Endothelial cell of umbilical vein (primary cell): ENCODE measurements at regions not wholly inside any gene's neighbourhood (a gene's known extent, or its start where the extent isn't known, plus 50 kb on each side); places are given as distances from the start of the nearest gene placed in this dataset.

Experiments
- CTCF ChIP-seq, 2 donors: IDR thresholded peaks; 1 replicate in 1 of 2; 2 replicates in 1 of 2; pipeline ENCODE4 v1.5.1; 2011; ENCODE audit warnings: low read length in 2 of 2, mild to moderate bottlenecking in 2 of 2, moderate library complexity in 2 of 2, control low read depth in 1 of 2, inconsistent platforms in 1 of 2, low read depth in 1 of 2; ENCODE audit not compliant: insufficient read depth in 1 of 2; ENCODE audit errors: extremely low read depth in 1 of 2
- FOS ChIP-seq: IDR thresholded peaks from 2 replicates; pipeline ENCODE4 v1.6.1; 2011; ENCODE audit warnings: mild to moderate bottlenecking, low read length, moderate library complexity, borderline replicate concordance; ENCODE audit not compliant: insufficient read depth
- MYC ChIP-seq: IDR thresholded peaks from one replicate; pipeline ENCODE4 v1.6.1; 2011; ENCODE audit warnings: mild to moderate bottlenecking, low read depth, low read length
- POLR2A ChIP-seq: IDR thresholded peaks from 2 replicates; pipeline ENCODE4 v1.6.1; 2012; ENCODE audit warnings: low read depth, mild to moderate bottlenecking, control low read depth, low read length

DNA sequence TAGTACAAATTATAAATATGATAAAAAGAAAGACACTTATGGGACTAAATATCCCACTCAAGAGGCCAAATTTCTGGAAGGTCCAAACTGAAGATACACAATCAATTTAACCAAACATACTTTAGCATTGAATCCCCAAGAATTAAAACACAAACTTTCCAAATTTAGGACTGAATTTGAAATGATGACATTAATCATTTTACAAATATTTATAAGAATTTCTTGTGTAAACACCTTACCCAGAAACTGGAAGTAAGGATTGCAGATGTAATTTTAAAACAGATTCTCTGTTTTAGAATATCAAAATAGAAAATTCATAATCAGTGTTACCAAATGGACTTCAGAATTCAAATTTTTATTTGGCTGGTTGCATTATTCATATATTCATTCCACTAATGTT, 588.2 kb upstream of the KCND2 start:
- TF ChIP-seq CTCF (IDR thresholded peaks at IDR 0.05; ENCODE audit: extremely low read depth in 1 of 2, insufficient read depth in 1 of 2, low read depth in 1 of 2, low read length in 2 of 2) (no peak), FOS (no peak), POLR2A (no peak), MYC (no peak)
